Renal cortical epithelial cell (primary cell): ENCODE measurements at regions not wholly inside any gene's neighbourhood (a gene's known extent, or its start where the extent isn't known, plus 50 kb on each side); places are given as distances from the start of the nearest gene placed in this dataset.
"Not testable (repeated sequence)": the region's sequence is repeated elsewhere in the genome, so short reads cannot be mapped to it uniquely, and the experiment has no call there.

ENCODE experiments used
- DNase-seq: peaks from one replicate; pipeline ENCODE4 v3.0.0-alpha.2; 2011; ENCODE audit warnings: low read depth

DNA sequence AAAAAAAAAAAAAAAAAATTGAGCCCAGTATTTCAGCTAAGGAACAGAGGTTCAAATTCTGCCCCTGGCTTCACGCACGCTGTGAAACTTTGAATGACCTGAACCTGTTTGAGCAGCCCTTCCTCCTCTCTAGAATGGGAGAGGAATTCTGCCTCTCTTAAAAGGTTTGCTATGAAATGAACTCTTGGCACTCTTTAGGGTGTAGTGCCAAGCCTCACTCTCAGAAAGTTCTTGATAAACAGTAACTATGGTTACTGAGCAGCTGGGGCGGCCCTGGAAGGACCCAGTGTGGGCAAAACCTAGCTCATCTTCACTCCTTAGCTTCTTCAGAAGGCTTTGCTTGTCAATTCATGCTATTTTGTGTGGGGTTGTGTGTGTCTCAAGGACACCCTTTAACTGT, 73.7 kb downstream of the GEMIN8 start:
- no peak for DNase-seq

DNA sequence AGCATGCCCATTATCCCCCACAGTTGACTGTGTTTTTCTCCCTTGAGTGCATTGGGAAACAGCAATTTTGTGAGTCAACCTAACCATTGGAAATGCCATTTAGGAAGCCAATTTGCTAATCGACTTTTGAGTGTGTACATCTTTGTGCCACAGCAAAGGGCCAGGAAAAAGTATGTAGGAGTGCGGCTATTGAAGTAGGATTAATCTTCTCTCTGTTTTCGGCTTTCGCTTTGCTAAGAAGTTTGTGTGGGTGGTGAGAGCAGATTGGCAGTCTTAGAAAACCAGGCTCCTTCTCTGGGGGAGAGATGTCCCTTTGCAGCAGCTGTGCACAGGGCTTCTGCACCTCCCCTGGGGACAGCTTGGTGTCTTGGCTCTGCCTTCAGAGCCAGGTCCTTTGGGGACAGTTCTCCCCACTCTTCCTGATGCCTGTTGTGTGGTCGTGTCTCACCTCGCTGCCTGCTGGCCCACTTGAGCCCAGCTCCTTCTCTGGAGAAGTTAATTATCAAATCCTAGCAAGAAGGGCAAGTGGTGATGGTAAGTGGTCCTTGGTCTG, 74.5 kb downstream of the GEMIN8 start:
- DNase-seq, result no peak

DNA sequence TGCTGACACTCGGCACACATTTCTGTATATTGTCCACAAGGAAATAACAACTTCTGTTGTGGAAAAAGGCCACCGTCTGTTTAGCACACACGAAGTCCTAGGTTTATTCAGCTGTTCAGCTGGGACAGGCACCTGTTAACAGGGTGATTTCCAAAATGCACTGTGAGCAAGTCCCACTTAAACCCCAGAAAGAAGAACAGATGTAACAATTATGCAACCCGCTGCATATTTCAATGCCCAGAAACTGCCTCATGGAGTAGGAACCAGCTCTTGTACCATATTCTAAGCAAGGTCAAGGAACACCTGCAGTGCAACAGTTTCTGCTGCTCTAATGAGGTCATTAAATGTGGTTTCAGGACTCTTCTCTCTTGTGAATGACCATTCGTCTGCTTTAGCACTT, 77.1 kb downstream of the GEMIN8 start:
- DNase-seq, result no peak

DNA sequence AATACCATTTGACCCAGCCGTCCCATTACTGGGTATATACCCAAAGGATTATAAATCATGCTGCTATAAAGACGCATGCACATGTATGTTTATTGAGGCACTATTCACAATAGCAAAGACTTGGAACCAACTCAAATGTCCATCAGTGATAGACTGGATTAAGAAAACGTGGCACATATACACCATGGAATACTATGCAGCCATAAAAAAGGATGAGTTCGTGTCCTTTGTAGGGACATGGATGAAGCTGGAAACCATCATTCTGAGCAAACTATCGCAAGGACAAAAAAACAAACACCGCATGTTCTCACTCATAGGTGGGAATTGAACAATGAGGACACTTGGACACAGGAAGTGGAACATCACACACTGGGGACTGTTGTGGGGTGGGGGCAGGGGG, 83.5 kb downstream of the GEMIN8 start:
- DNase-seq, result not testable (repeated sequence)

DNA sequence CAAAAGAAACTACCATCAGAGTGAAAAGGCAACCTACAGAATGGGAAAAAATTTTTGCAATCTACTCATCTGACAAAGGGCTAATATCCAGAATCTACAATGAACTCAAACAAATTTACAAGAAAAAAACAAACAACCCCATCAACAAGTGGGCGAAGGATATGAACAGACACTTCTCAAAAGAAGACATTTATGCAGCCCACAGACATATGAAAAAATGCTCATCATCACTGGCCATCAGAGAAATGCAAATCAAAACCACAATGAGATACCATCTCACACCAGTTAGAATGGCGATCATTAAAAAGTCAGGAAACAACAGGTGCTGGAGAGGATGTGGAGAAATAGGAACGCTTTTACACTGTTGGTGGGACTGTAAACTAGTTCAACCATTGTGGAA, 83.9 kb downstream of the GEMIN8 start:
- not testable (repeated sequence) for DNase-seq

DNA sequence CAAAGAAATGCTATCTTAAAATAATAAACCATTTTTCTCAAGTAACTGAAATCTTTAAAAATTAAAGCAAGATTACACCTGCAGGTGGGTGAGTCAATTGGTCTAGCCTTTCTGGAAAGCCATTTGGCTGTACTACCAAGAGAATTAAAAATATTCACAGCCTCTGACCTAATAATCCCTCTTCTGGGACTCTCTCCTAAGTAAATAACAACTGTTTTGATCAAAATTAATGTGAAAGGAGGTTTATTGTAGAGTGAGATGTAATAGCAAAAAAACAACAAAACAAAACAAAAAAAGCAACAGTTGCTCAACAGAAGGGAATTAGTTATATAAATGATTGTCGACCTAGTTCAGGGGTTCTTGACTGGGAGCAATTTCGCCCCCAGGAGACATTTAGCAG, 89.0 kb downstream of the GEMIN8 start:
- DNase-seq, result no peak

DNA sequence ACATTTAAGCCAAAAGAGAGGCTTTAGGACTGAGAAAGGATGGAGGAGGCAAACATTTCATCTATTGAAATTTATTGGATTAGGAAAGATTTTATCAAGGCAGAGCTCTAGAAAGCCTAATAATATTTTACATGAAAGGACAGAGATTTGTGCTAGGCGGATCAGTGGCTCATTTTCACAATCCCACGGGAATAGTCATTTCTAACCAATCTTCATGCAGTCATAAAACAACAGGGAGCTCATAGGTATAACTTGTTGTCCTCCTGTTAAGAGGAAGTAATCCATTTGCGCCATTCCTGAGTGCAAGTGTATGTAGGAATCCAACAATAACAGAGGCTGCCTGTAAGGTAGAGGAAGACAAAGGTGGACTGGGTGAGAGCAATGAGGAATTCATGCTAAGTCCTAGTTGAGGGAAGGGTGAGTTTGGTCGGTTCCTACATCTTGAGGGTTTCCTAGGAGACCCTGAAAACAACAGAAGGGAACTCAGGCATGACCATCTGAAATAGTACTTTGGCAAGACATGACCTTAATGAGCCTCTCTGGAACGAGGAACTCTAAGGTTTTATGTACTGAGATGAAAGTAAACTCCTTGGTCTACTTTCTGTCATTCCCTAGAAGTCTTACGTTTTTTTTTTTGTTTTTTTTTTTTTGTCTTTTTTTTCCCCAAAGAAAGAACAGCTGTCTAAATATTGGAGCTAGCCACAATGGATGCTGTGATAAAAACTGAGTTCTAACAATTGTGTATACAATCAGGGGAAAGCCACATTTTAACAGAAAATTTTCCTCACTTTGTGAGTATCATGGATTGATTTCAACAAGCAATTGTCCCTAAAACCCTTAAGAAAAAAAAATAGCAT, 89.7 kb downstream of the GEMIN8 start:
- peak; percentile 41 for DNase-seq

DNA sequence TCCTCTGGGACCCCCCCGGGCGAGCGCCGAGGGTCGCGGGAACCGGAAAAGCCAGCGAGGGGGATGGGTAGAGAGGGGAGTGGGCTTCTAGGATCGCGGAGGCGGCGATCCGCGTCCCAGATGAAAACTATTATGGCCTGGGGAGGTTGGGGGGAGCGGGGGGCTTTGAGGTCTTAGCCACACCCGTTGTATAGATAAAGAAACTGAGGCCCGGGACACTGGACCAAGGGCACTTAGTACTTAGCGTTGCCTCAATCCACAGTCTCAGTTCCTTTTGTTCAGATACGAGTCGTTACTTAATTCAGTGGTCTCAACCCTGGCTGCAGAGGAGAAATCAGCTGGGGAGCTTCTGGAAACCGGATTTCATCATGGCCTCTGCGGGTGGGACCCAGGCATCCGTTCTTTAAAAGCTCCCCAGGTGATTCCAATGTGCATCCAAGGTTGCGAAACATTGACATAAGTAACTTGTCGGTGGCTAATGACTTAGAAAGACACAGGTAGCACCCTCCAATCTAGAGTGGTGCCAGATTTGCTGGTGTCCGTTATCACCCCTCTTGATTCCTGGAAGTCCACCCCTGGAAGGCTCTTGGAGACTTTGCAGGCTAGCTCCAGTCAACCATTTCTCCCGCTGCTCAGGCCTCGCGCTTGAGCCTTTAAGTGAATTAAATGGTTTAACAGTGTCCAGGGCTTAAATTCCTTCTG, 90.7 kb downstream of the GEMIN8 start:
- DNase-seq, result no peak

DNA sequence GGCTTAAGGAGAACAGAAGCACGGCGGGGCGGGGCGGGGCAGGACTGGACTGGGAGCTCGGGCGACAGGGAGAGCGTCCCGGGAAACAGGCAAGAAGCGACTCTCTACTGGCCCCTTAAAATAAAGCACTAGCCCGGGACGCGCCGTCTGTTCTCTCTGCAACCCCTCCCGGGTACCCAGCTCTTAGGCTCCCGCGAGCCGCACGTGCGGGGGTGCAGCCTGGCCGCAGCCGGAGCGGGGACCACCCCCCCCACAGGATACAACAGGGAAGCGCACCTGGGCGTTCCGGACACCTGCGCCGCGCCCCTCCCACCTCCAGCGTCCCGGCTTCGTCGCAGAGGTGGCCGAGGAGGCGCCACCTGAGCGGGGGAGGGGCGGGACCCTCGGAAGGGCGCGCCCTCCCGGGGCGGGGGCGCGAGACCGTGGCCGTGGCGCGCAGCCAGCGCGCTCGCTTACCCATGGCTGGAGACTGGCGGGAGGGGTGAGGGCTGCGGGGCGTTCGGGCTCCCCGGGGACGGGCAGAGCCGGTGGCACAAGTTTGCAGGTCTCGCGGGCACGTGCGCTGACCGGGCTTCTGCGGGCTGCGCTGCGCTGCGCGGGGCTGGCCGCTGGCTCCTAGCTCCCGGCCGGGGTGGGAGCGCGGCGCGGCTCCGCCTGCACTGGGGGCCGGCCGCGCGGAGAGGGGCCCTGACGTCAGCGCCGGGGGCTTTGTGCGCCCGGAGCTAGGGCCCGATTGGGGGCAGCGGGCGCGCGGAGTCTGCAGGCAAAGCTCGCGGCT, 91.5 kb downstream of the GEMIN8 start:
- no peak for DNase-seq

DNA sequence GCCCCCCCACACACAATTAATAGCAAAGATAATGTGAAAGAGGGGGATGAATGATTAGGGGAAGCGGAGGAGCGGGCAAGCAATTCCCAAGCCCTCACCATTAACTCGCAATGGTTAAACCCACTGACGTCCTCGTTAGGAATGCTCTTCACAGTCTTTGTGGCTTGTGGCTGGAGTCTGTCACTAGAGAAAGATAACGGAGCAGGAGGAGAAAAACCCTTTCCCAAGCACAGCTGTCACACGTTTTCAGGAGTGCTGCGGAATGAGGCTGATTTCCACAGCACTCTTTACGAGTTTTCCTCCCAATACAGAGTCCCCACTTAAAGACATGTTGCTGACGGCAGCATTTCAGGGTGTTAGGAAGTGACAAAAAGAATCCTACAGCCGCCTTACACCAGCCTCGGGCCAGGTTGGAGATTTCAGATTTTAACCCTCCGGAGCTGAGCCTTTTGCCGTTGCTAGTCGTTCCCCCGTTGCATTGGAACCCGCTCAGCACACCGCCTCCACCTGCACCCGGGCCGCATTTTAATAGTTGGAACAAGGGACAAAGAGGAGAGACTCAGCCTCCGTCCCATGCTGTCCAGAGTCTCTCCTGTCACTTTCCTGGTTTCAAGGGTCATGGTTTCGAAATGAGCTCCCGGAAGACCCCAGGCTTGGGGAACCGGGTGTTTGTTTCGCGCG, 92.2 kb downstream of the GEMIN8 start:
- DNase-seq, result no peak

DNA sequence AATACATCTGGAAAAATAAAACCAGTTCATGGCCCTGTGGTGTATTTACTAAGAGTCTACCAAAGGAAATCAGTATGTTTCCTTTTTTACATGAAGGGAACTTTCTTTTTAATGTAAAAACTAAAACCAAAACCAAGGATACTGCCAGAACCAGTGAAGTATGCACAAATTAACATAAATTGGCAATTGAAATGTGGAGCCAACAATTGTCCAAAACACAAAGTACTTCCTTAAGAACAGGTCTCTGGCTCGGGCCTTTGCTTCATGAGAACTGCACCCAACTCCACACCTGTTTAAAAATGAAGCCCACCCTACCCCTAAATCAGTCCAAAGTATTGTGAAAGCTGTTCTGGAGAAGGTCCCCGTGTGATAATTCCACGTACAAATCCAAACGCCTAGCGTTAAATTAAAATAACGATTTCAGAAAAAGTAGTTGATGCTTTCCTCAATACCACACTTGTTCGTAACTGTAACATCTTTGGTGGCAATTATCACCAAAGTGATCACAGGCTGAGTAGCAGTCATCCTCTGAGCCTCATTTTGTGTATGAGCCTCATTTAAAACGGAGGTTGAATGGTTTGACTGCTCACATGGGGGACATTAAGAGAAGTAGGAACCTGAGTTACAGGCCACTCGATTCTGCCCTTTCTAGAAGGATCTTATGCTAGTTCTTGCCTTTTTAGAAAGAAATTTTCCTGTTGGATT, 93.0 kb downstream of the GEMIN8 start:
- DNase-seq, result no peak

DNA sequence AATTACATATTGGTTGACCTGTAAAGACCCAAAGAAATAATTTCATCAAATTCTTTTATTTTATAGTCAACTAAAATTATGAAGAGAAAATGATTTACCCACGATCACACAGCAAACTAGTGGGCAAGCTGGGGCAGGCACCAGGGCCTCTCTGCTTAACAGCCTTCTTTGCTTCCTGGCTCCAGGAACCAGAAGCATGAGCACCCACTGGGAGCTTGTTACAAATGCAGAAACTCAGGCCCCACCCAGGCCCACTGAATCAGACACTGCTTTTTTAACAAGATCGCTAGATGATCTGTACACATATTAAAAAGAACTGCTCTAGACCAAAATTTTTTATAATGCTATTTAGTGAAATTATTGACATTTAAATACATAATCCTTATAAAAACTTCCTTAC, 95.0 kb downstream of the GEMIN8 start:
- DNase-seq, result no peak

DNA sequence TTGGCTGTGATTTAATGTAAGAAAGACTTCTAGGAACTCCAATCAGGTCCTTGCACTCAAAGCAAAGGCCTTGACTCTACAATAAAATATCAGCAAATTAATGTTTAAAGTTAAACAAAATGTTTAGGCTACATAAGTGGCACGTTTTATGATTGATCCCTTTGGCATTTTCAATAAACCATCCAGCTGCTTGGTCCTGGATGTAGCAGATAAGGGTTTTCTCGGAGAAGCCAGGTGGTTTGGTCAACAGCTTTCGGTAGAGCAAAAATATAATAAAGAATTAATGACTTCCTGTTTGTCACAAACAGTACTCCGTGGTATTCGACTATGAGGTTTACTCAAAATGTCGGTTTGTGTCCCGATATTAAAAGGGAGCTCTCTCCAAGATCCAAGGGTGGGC, 95.8 kb downstream of the GEMIN8 start:
- no peak for DNase-seq

DNA sequence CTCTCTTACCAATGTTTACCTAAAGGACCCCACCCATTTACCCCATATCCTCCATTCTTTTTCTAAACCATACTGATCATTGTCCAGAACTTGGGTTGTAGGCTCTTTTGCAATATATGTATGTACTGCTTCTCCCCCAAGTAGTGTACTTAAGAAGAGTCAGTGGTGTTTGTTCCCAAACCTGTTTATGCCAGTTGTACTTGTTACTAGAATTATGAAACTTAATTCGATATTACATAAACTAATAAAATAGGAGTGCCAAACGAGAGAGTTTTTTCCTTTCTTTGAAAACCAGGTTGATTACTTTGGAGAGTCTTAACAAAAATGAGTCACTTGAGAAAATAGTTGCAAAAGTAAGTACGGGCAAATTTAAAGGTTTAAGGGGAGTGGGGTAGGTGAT, 96.3 kb downstream of the GEMIN8 start:
- no peak for DNase-seq

DNA sequence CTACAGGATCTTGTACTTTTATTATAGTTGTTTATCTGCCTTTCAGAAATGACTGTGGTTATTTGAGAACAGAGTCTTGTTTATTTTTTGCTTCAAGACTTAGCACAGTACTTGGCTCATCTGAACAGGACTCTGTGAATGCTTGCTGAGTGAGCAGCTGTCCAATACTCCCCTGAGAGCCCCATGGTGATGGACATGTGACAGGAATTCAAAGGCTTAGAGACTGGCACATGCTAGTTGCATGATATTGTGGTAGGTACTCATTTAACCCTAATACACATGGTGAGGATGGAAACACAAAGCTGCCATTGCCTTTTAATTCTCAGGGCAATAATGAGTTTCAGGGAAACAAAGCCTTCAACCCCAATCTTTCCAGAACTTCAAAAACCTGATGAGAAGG, 97.3 kb downstream of the GEMIN8 start:
- DNase-seq, result no peak

DNA sequence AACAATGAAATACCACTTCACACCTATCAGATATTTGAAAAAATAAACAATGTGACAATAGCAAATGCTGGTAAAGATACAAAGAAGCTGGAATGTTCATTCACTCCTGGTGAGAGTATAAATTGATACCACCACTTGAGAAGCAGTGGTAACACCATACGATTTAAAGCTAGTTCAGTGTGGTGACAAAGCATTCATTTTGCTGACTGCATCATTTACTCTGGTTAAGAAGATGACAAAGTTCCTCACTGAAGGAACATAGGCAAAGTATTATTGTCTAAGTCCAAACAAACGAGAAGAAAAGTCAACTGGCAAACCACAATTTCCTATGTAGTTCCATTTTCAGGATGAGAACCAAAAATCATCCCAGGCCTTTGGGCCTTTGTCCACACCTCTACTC, 102.5 kb downstream of the GEMIN8 start:
- no peak for DNase-seq

DNA sequence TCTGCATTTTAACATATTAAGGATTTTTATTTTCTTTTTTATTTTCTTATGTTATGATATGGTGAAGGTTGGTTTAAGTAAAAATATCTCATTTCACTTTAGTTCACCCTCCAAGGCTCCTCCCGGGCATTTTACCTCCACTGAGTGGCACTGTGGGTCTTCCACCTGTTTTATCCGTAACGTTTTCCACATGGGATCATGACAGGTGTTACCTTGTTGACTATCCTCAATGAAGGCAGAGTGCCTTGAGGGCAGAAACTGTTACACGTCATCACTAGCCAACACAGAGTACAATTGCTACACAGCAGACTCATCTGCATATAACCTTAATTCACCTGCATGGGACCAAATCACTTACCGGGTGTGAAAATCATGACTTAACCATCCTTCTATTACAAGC, 105.8 kb downstream of the GEMIN8 start:
- DNase-seq, result peak; percentile 38

DNA sequence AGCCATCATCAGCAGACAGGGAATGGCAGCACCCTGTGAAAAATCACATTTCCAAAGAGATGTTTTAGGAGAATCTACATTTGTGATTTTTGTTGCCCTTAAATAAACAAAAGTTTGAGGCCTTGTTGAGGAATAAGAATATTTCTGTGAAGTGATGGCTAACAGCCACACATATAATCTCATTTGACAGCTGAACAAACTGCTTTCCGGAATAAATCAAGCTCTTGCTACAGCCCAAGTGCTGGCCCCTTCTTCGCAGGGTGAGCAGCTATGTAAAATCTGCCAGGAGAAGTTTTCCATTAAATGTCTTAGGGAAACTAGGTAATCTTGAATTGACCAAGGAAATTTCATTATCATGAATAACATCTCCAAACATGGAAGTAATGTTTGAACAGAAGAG, 106.4 kb upstream of the GPM6B start:
- DNase-seq, result no peak

DNA sequence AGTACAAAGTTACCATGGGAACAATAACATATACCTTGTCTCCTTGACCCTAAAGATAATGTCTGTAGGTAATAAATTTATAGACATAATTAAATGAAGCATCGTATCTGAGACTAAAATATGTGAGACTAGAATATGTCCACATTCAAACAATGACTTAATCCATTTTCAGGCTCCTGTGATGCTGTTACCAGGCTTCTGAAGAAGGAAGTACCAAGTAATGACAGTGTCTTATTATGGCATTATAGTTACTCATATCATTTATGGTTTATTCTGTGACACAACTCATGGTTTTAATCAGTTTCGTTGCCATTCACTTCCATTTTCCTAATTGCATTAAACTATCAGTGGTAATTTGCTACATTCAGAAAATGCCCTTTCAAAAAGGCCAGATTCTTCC, 100.6 kb upstream of the GPM6B start:
- DNase-seq, result no peak

DNA sequence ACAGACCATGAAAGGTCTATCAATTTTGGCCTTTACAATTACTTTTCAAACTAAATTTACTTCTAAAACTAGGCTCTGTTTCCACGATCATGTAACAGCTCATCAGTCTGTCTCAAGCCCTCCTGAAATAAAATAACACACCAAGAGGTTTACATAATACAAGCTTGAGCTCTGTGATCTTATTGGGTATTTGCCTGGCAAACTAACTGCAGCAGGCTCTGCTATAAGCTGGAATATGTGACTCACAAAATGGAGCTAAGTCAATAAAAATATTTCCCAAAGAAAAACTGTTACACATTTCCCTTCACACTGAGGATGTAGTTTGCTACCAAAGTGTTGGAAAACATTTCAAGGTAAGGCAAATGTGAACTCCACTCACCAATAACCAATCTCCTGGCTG, 94.7 kb upstream of the GPM6B start:
- DNase-seq, result no peak

DNA sequence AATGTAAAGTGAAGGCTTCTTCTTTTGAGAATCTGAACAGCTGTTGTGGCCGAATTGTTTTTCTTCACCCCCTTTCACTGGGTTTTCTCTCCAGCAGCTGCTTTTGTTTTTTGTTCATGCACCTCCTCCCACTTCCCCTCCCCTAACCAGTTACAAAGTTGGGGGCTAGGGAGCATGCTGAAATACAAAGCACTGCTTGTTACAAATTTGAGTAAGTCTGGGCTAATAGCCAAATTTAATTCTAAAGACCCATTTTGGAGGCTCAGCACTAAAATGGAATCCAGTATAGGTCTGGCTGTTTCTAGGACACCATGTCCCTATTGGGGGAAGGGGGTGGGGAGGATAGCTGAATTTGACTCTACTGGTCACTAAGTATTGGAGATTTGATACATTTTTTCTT, 89.2 kb upstream of the GPM6B start:
- DNase-seq, result no peak
